IPS-15b (cell line): ENCODE measurements at regions not wholly inside any gene's neighbourhood (a gene's known extent, or its start where the extent isn't known, plus 50 kb on each side); places are given as distances from the start of the nearest gene placed in this dataset.

ENCODE experiments used
- H3K27me3 ChIP-seq: one replicate; pipeline ENCODE4 v1.6.1; 2013; ENCODE audit warnings: low read length; ENCODE audit not compliant: control insufficient read depth, insufficient read depth
- H3K36me3 ChIP-seq: one replicate; pipeline ENCODE4 v1.6.1; 2013; ENCODE audit warnings: low read length; ENCODE audit not compliant: control insufficient read depth, insufficient read depth
- H3K4me1 ChIP-seq: one replicate; pipeline ENCODE4 v1.6.1; 2013; ENCODE audit warnings: mild to moderate bottlenecking, low read length; ENCODE audit not compliant: control insufficient read depth, insufficient read depth
- H3K4me3 ChIP-seq: one replicate; pipeline ENCODE4 v1.5.1; 2013; ENCODE audit warnings: low read depth, low read length
- H3K9ac ChIP-seq: one replicate; pipeline ENCODE4 v1.6.1; 2013; ENCODE audit warnings: low read depth, mild to moderate bottlenecking, low read length
- H3K9me3 ChIP-seq: one replicate; pipeline ENCODE4 v1.6.1; 2013; ENCODE audit warnings: mild to moderate bottlenecking, low read length; ENCODE audit not compliant: control insufficient read depth, insufficient read depth

DNA sequence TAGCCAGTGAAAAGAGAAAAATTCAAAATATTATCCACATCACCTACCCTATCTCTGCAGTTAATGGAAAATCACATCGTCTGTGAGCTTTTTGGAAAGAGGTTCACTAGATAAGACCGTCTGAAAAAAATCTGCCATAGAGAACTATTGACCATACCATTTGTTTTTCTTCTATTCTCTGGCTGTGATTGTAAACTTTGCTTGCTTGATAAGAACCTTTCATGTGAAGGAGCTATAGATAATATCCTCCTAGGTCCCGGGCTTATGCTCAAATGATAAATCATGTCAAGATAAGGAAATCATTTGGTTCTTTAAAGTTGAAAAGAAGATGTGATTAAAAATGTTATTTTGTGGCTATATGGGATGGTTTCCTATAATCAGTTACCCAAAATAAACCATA, 369.9 kb downstream of the SIPA1L2 start:
- H3K9ac ChIP-seq: no peak overlapping the region
- H3K4me3 ChIP-seq: no peak overlapping the region
- H3K9me3 ChIP-seq: no peaks in the 10 kb centered on the region
- H3K4me1 ChIP-seq: no peaks in the 10 kb centered on the region
- no peaks in the 10 kb centered on the region for H3K36me3 ChIP-seq
- H3K27me3 ChIP-seq: peaks cover 29% of the 10 kb centered on the region

DNA sequence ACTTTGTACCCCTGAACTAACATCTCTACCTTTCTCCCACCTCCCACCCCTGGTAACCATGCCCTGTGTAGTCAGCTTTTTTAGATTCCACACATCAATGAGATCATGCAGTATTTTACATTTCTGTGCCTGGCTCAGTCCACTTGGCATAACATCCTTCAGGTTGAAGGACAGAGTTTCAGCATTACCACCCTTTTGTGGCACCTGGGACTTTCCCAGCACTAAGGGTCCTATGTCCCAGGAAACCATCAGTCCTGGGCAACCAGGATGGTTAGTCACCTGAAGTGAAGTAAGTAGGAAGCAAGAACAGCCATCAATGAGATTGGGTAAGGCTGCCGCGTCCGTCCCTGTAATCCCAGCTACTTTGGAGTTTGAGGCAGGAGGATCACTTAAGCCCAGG, 370.6 kb downstream of the SIPA1L2 start:
- peaks cover 36% of the 10 kb centered on the region for H3K27me3 ChIP-seq
- H3K4me1 ChIP-seq: no peaks in the 10 kb centered on the region
- no peak overlapping the region for H3K9ac ChIP-seq
- no peaks in the 10 kb centered on the region for H3K36me3 ChIP-seq
- no peak overlapping the region for H3K4me3 ChIP-seq
- no peaks in the 10 kb centered on the region for H3K9me3 ChIP-seq

- Histone ChIP-seq H3K4me3 (no peak overlapping the region), H3K36me3 (no peaks in the 10 kb centered on the region), H3K9me3 (no peaks in the 10 kb centered on the region), H3K27me3 (peaks cover 86% of the 10 kb centered on the region), H3K9ac (no peak overlapping the region), H3K4me1 (peaks cover 2% of the 10 kb centered on the region)
Observed at GRCh38 chr1:232252546-232253118, 377.3 kb downstream of the SIPA1L2 start.

DNA sequence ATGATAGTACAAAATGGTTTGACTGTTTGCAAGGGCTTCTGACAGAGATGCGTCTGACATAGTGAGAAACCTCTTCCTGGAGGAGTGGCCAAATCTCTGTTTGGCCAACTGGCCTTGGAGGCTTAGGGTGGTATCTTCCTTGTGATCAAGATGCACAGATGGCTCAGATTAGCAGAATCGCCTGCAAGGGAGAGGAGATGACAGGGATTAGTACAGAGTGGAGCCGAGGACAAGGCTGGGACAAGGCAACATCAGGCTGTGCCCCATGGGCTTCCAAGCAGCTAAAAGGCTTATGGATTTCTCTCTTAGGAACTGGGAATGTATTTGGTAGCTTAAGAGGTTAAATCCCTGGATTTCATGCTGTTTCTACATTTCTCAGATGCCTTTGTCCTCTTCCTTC, 379.1 kb downstream of the SIPA1L2 start:
- no peak overlapping the region for H3K9ac ChIP-seq
- H3K9me3 ChIP-seq: no peaks in the 10 kb centered on the region
- H3K4me1 ChIP-seq: peaks cover 2% of the 10 kb centered on the region
- no peak overlapping the region for H3K4me3 ChIP-seq
- peaks cover 86% of the 10 kb centered on the region for H3K27me3 ChIP-seq
- no peaks in the 10 kb centered on the region for H3K36me3 ChIP-seq

DNA sequence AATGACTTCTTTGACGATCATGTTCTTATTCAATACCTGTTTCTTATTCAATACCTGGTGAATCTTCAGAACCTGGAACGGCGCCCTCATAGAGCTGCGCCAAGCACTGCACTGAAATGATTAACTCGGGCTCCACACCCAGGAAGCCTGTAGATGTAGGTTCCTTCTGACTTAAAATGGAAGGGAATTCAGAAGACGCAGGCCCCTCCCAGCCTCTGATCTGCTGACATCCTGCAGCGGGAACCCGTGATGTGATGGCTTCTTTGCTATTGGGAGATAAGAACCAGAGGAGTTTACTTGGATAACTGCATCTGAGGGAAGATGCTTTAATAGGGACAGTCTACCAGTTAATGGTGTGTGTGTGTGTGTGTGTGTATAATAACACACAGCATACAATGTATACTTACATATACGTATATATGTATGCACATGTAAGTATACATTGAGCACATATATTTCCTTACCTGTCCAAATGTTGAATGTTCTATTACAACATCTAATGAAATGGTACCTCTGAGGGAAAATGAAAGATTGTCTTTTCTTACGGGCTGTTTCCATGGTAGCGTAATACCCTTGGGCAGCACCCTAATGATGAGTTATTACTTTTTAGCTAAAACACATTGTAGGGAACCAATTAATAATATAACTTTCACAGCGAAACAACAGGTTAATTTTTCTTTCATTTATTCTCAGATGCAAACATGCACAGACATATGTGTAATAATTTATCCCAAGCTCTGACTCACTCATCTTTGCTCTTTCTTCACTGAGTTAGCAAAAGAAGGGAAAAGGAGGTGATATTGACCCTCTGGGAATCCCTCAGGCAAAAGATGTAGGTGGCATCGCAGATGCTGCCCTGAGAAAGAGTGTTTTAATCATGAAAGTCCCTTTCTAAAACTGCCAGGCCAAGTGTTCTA, 379.8 kb downstream of the SIPA1L2 start:
- H3K9ac ChIP-seq: no peak overlapping the region
- H3K36me3 ChIP-seq: no peaks in the 10 kb centered on the region
- peaks cover 2% of the 10 kb centered on the region for H3K4me1 ChIP-seq
- H3K4me3 ChIP-seq: no peak overlapping the region
- H3K9me3 ChIP-seq: no peaks in the 10 kb centered on the region
- H3K27me3 ChIP-seq: peaks cover 81% of the 10 kb centered on the region

DNA sequence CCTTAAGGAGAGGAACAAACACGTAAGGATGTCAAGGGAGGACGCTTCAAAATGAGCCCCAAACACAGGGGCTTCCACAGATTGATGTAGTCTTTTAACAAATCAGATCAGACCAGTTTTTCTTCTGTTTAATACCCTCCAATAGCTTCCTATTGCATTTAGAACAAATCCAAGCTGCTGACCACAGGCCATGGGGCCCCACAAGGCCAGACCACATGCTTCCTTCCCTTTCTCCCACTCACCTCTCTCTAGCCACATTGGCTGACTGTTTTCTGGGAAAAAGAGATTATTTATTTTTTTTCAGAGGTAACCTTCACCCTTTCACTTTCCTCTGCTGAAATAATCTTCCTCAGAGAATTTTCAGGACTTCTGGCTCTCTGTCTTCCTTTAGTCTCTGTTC, 380.6 kb downstream of the SIPA1L2 start:
- H3K9me3 ChIP-seq: no peaks in the 10 kb centered on the region
- peaks cover 79% of the 10 kb centered on the region for H3K27me3 ChIP-seq
- no peak overlapping the region for H3K4me3 ChIP-seq

DNA sequence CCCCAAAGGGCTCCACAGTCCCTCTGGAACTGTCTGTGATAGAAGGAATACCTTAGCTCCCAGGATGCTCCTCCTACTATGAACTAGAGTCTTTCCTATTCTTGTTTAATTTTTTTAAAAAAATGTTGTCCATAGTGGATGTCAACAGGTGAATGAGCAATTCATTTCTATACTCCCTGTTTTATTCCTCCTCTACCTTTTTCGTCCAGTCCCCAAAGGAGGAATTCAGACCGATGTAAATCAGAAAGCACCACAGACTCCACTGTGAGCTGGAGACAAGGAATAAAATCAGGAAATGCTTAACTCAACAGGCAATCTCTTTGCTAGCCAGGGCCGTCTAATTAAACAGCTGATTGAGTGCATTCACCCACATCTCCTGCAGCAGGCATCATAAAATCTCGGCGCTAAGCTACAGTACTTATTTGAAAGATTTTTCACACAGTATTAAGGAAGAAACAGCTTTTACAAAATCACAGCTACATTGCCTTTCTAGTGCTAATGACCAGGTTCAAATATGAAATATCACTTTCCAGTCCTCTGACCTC, 381.6 kb downstream of the SIPA1L2 start:
- no peak overlapping the region for H3K9ac ChIP-seq
- peaks cover 2% of the 10 kb centered on the region for H3K4me1 ChIP-seq
- peaks cover 73% of the 10 kb centered on the region for H3K27me3 ChIP-seq
- H3K36me3 ChIP-seq: no peaks in the 10 kb centered on the region
- no peak overlapping the region for H3K4me3 ChIP-seq
- H3K9me3 ChIP-seq: no peaks in the 10 kb centered on the region

More for the DNA sequence above, 380.6 kb downstream of the SIPA1L2 start:
- peaks cover 2% of the 10 kb centered on the region for H3K4me1 ChIP-seq
- no peaks in the 10 kb centered on the region for H3K36me3 ChIP-seq
- no peak overlapping the region for H3K9ac ChIP-seq

GRCh38 chr1:232247669-232248068, 382.3 kb downstream of the SIPA1L2 start:
- H3K9me3 ChIP-seq: no peaks in the 10 kb centered on the region
- H3K4me3 ChIP-seq: no peak overlapping the region
- peaks cover 69% of the 10 kb centered on the region for H3K27me3 ChIP-seq
- no peaks in the 10 kb centered on the region for H3K36me3 ChIP-seq
- peaks cover 2% of the 10 kb centered on the region for H3K4me1 ChIP-seq
- no peak overlapping the region for H3K9ac ChIP-seq

DNA sequence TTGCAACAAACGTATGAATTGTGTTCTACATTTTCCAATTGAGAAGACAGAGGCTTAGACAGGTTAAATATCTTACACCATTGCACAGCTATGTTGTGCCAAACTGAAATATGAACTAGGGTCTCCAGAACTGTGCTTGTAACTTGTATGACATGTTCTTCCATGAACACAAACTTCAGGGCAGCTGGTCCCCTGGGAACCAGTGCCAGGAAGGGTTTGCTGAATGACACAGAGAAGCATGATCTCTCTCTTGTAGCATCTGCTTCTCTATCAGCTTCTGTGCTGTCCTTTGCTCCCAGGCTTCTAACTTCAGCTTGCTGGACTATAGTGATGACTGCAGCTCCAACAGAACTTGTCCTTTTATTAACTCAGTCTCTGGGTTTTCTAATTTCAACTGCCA, 385.5 kb downstream of the SIPA1L2 start:
- peaks cover under 1% of the 10 kb centered on the region for H3K4me1 ChIP-seq
- no peaks in the 10 kb centered on the region for H3K36me3 ChIP-seq

DNA sequence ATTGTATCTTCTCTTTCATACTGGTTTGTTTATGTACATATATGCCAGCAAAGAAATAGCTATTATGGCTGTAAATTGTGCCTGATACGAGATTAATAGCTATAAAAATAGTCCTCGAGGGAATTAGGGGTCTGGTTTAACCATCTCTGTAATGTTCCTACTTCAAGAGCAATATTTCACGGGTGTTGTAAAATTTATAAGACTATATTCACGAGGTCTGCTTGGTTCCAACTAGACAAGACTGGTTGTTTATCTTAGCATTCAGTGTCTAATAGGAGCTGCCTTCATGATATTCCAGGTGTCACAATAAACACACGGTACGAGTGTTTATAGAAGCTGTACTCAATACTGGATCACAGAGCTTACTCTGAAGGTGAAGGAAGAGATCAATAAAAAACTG, 389.9 kb downstream of the SIPA1L2 start:
- Histone ChIP-seq H3K9me3 (no peaks in the 10 kb centered on the region), H3K4me1 (no peaks in the 10 kb centered on the region), H3K9ac (no peak overlapping the region), H3K27me3 (peaks cover 9% of the 10 kb centered on the region), H3K4me3 (no peak overlapping the region), H3K36me3 (no peaks in the 10 kb centered on the region)

More for the DNA sequence above, 385.5 kb downstream of the SIPA1L2 start:
- Histone ChIP-seq H3K27me3 (peaks cover 38% of the 10 kb centered on the region), H3K9ac (no peak overlapping the region), H3K9me3 (no peaks in the 10 kb centered on the region), H3K4me3 (no peak overlapping the region)

- Histone ChIP-seq H3K27me3 (peaks cover 5% of the 10 kb centered on the region), H3K4me1 (no peaks in the 10 kb centered on the region), H3K36me3 (no peaks in the 10 kb centered on the region), H3K4me3 (no peak overlapping the region), H3K9ac (no peak overlapping the region), H3K9me3 (no peaks in the 10 kb centered on the region)
Observed at GRCh38 chr1:232239522-232239921, 390.4 kb downstream of the SIPA1L2 start.

GRCh38 chr1:232238009-232238408, 391.9 kb downstream of the SIPA1L2 start:
- H3K36me3 ChIP-seq: no peaks in the 10 kb centered on the region
- no peaks in the 10 kb centered on the region for H3K27me3 ChIP-seq
- H3K4me1 ChIP-seq: no peaks in the 10 kb centered on the region

More at GRCh38 chr1:232238009-232238408, 391.9 kb downstream of the SIPA1L2 start:
- Histone ChIP-seq H3K9ac (no peak overlapping the region), H3K4me3 (no peak overlapping the region), H3K9me3 (no peaks in the 10 kb centered on the region)
